HFFc6 (cell line): ENCODE measurements at regions not wholly inside any gene's neighbourhood (a gene's known extent, or its start where the extent isn't known, plus 50 kb on each side); places are given as distances from the start of the nearest gene placed in this dataset.

ENCODE experiments used
- DNase-seq: peaks from one replicate; pipeline ENCODE4 v3.0.0-alpha.2; 2018
- H3K27ac Mint-ChIP-seq: 2 replicates; pipeline ENCODE4 v1.8.0; 2020; ENCODE audit warnings: mild to moderate bottlenecking, mixed read lengths
- H3K27me3 Mint-ChIP-seq: 2 replicates; pipeline ENCODE4 v1.8.0; 2021; ENCODE audit warnings: mild to moderate bottlenecking, moderate library complexity, mixed read lengths; ENCODE audit not compliant: insufficient read depth
- H3K36me3 Mint-ChIP-seq: 2 replicates; pipeline ENCODE4 v1.8.0; 2021; ENCODE audit warnings: low read depth, mixed read lengths
- H3K4me1 Mint-ChIP-seq: 2 replicates; pipeline ENCODE4 v1.8.0; 2020; ENCODE audit warnings: low read depth, mixed read lengths
- H3K4me3 Mint-ChIP-seq: 2 replicates; pipeline ENCODE4 v1.8.0; 2020; ENCODE audit warnings: mild to moderate bottlenecking, moderate library complexity, mixed read lengths
- H3K9me3 Mint-ChIP-seq: 2 replicates; pipeline ENCODE4 v1.8.0; 2020; ENCODE audit warnings: mild to moderate bottlenecking, mixed read lengths
- CTCF ChIP-seq: fragments of 200-600 bp; sonication (generic); IDR thresholded peaks from 2 replicates; pipeline ENCODE4 v1.5.0; 2021; ENCODE audit warnings: antibody characterized with exemption, mild to moderate bottlenecking

GRCh38 chr3:107220538-107220937 is 156.7 kb upstream of the CCDC54 start:
- H3K9me3 Mint-ChIP-seq = no peaks in the 10 kb centered on the region; the same call in 1 of the 2 replicates
- peak overlapping the region; percentile 42; the same call in 1 of the 2 replicates for H3K27ac Mint-ChIP-seq
- H3K27me3 Mint-ChIP-seq = no peaks in the 10 kb centered on the region; the same call in 1 of the 2 replicates

DNA sequence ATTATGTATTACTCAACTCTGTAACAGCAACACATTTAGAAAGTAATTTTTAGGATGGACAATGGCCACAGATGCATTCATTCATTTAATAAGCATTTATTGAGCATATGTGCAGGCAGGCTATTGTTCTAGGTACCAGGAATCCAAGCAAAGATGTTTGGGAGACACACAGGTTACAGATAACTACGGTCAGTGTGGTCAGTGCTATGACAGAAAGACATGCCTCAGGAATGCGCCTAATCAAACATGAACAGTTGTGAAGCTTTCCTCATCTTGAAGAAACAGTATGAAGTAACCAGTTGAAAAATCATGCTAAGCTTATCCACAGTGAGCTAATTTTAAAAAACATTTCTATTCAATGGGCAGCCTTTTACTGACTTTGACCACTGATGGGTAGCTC is 155.4 kb upstream of the CCDC54 start:
- Mint-ChIP-seq H3K9me3 (no peaks in the 10 kb centered on the region; the same call in 1 of the 2 replicates), H3K36me3 (peaks cover 15% of the 10 kb centered on the region), H3K27ac (peak overlapping the region; percentile 100), H3K4me3 (peak overlapping the region; percentile 85), H3K4me1 (peaks cover 91% of the 10 kb centered on the region), H3K27me3 (no peaks in the 10 kb centered on the region; the same call in 1 of the 2 replicates)
- DNase-seq = peak; percentile 63
- no peak for TF ChIP-seq CTCF

More at GRCh38 chr3:107220538-107220937, 156.7 kb upstream of the CCDC54 start:
- no peak for TF ChIP-seq CTCF
- H3K4me3 Mint-ChIP-seq = no peak overlapping the region
- H3K4me1 Mint-ChIP-seq = peaks cover 91% of the 10 kb centered on the region
- peaks cover 6% of the 10 kb centered on the region for H3K36me3 Mint-ChIP-seq
- DNase-seq = no peak

- H3K27ac Mint-ChIP-seq = peak overlapping the region; percentile 100
- DNase-seq = peak; percentile 95
Measured at GRCh38 chr3:107222907-107223306, 154.3 kb upstream of the CCDC54 start.

GRCh38 chr3:107224026-107224596 is 153.1 kb upstream of the CCDC54 start:
- DNase-seq = no peak
- no peak for TF ChIP-seq CTCF
- Mint-ChIP-seq H3K9me3 (no peaks in the 10 kb centered on the region; the same call in 1 of the 2 replicates), H3K27ac (peak overlapping the region; percentile 100), H3K4me1 (peaks cover 88% of the 10 kb centered on the region), H3K27me3 (no peaks in the 10 kb centered on the region; the same call in 1 of the 2 replicates), H3K4me3 (no peak overlapping the region), H3K36me3 (peaks cover 11% of the 10 kb centered on the region)

More at GRCh38 chr3:107222907-107223306, 154.3 kb upstream of the CCDC54 start:
- Mint-ChIP-seq H3K36me3 (peaks cover 15% of the 10 kb centered on the region), H3K27me3 (no peaks in the 10 kb centered on the region; the same call in 1 of the 2 replicates), H3K4me1 (peaks cover 93% of the 10 kb centered on the region), H3K9me3 (no peaks in the 10 kb centered on the region; the same call in 1 of the 2 replicates), H3K4me3 (peak overlapping the region; percentile 85)
- no peak for TF ChIP-seq CTCF

DNA sequence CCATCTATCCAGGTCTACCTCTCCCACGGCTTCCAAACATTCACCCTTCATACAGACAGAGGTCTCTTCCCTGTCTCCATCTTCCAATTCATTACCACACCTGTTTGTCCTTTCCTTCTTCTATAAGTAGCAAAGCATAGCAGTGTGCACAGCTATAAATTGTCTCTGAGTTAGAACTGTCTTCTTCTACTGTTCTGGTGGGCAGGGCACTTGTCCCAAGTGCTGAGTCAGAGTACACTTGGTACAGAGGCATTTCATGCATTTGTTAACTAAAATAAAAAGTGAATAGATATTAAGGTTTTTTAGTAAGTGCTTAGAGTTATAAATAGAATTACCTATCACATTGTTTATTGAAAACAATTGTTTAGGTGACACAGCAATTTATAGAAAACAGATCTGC is 150.1 kb upstream of the CCDC54 start:
- peak overlapping the region; percentile 66 for H3K27ac Mint-ChIP-seq
- H3K4me1 Mint-ChIP-seq = peaks cover 75% of the 10 kb centered on the region
- no peak overlapping the region for H3K4me3 Mint-ChIP-seq
- DNase-seq = peak; percentile 51
- H3K36me3 Mint-ChIP-seq = peaks cover 11% of the 10 kb centered on the region
- H3K9me3 Mint-ChIP-seq = no peaks in the 10 kb centered on the region; the same call in 1 of the 2 replicates
- no peaks in the 10 kb centered on the region for H3K27me3 Mint-ChIP-seq
- TF ChIP-seq CTCF = no peak
